ENCODE measurements at regions not wholly inside any gene's neighbourhood (a gene's known extent, or its start where the extent isn't known, plus 50 kb on each side); places are given as distances from the start of the nearest gene placed in this dataset.

DNA sequence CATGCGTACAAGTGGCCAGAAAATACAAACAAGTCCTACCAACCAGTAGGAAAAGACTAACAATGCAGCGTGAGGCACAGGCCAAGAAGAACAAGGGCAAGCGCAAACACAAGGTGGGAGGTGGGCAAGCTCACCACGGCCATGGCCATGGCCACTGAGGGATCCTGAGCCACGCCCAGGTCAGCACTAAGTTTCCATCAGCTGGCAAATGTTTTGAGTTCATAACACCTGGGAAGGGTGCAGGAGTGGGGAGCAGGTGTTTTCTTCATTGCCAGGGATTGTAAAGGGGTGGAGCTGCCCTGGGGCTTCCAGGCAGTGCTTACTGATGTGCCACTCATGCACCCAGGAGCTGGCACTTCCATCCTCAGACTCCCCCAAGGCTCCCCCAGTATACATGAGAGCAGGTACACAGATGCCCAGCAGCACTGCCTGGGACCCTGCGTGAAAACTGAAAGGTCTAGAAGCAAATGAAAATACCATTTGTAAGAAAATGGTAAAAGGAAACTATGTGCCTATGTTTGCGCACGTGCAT, 139.2 kb upstream of the RET start:
- no peak for TF ChIP-seq CTCF (IDR thresholded peaks at IDR 0.05; ENCODE audit: low read depth, low read length)
- no peak for TF ChIP-seq POLR2A (IDR thresholded peaks at IDR 0.05; ENCODE audit: extremely low read depth, insufficient read length)
- TF ChIP-seq MAX (IDR thresholded peaks at IDR 0.05; ENCODE audit: low read depth, low read length): no peak
